Osteoblast (primary cell): ENCODE measurements at regions not wholly inside any gene's neighbourhood (a gene's known extent, or its start where the extent isn't known, plus 50 kb on each side); places are given as distances from the start of the nearest gene placed in this dataset.
"Not testable (repeated sequence)": the region's sequence is repeated elsewhere in the genome, so short reads cannot be mapped to it uniquely, and the experiment has no call there.

Source experiments
- DNase-seq: peaks from one replicate; pipeline ENCODE4 v3.0.0; 2011; ENCODE audit warnings: low spot score, mixed read lengths; ENCODE audit not compliant: insufficient read length; ENCODE audit errors: missing footprints
- H2AFZ ChIP-seq: 2 replicates; pipeline ENCODE4 v1.6.0; 2011; ENCODE audit warnings: mild to moderate bottlenecking, low read length
- H3K27ac ChIP-seq: 2 replicates; pipeline ENCODE4 v1.5.1; 2011; ENCODE audit warnings: mild to moderate bottlenecking, low read depth, low read length, moderate library complexity
- H3K27me3 ChIP-seq: 2 replicates; pipeline ENCODE4 v1.6.0; 2012; ENCODE audit warnings: mild to moderate bottlenecking, control low read depth, inconsistent platforms, low read length, moderate library complexity; ENCODE audit not compliant: insufficient read depth
- H3K36me3 ChIP-seq: 2 replicates; pipeline ENCODE4 v1.5.1; 2011; ENCODE audit warnings: mild to moderate bottlenecking, low read length, control low read depth, moderate library complexity; ENCODE audit not compliant: insufficient read depth
- H3K4me1 ChIP-seq: 2 replicates; pipeline ENCODE4 v1.5.1; 2011; ENCODE audit warnings: mild to moderate bottlenecking, low read length, control low read depth, moderate library complexity; ENCODE audit not compliant: insufficient read depth
- H3K4me2 ChIP-seq: 2 replicates; pipeline ENCODE4 v1.6.0; 2011; ENCODE audit warnings: mild to moderate bottlenecking, low read length; ENCODE audit not compliant: insufficient read depth
- H3K4me3 ChIP-seq: fragments of 200-600 bp; sonication (generic); 3 replicates; pipeline ENCODE4 v1.5.1; 2012; ENCODE audit warnings: mild to moderate bottlenecking, low read length, inconsistent platforms; ENCODE audit not compliant: insufficient read depth
- H3K79me2 ChIP-seq: 2 replicates; pipeline ENCODE4 v1.6.0; 2012; ENCODE audit warnings: mild to moderate bottlenecking, low read length, control low read depth, inconsistent platforms; ENCODE audit not compliant: insufficient read depth
- H3K9me3 ChIP-seq: 2 replicates; pipeline ENCODE4 v1.5.1; 2011; ENCODE audit warnings: low read depth, low read length, control low read depth
- H4K20me1 ChIP-seq: 2 replicates; pipeline ENCODE4 v1.6.0; 2012; ENCODE audit warnings: mild to moderate bottlenecking, low read length, control low read depth; ENCODE audit not compliant: insufficient read depth
- CTCF ChIP-seq: IDR thresholded peaks from 2 replicates; pipeline ENCODE4 v1.5.1; 2011; ENCODE audit warnings: mild to moderate bottlenecking, low read depth, low read length, moderate library complexity; ENCODE audit errors: extremely low read depth

- Histone ChIP-seq H4K20me1 (no peaks in the 10 kb centered on the region), H3K27ac (no peak overlapping the region), H3K4me1 (no peaks in the 10 kb centered on the region), H3K27me3 (no peaks in the 10 kb centered on the region), H3K4me2 (no peak overlapping the region), H3K9me3 (no peaks in the 10 kb centered on the region), H3K36me3 (no peaks in the 10 kb centered on the region), H3K4me3 (no peak overlapping the region), H3K79me2 (no peaks in the 10 kb centered on the region), H2AFZ (no peak overlapping the region)
- no peak for DNase-seq
- no peak for TF ChIP-seq CTCF
Observed at GRCh38 chr2:161488131-161488699, 72.1 kb downstream of the TBR1 start.

GRCh38 chr2:161488879-161489278 lies 72.8 kb downstream of the TBR1 start:
- Histone ChIP-seq H3K4me1 (no peaks in the 10 kb centered on the region), H3K79me2 (no peaks in the 10 kb centered on the region), H3K36me3 (no peaks in the 10 kb centered on the region), H2AFZ (no peak overlapping the region), H3K27me3 (no peaks in the 10 kb centered on the region), H3K4me2 (no peak overlapping the region), H3K27ac (no peak overlapping the region), H3K4me3 (no peak overlapping the region), H4K20me1 (no peaks in the 10 kb centered on the region), H3K9me3 (no peaks in the 10 kb centered on the region)
- DNase-seq: no peak
- TF ChIP-seq CTCF: no peak

GRCh38 chr2:161500892-161501610 lies 85.0 kb downstream of the TBR1 start:
- not testable (repeated sequence) for H4K20me1 ChIP-seq, H3K4me3 ChIP-seq, H3K79me2 ChIP-seq, H3K27ac ChIP-seq, H3K27me3 ChIP-seq, H3K4me1 ChIP-seq, DNase-seq, H3K9me3 ChIP-seq, H3K36me3 ChIP-seq
- Histone ChIP-seq H2AFZ (peak overlapping the region; percentile 3), H3K4me2 (peak overlapping the region; percentile 53)

- not testable (repeated sequence) for DNase-seq, H3K27ac ChIP-seq, H4K20me1 ChIP-seq, H3K4me3 ChIP-seq, H3K4me2 ChIP-seq, H3K9me3 ChIP-seq, H3K4me1 ChIP-seq, H3K27me3 ChIP-seq, H3K36me3 ChIP-seq, H3K79me2 ChIP-seq, H2AFZ ChIP-seq
Observed at GRCh38 chr2:161502279-161502678, 86.2 kb downstream of the TBR1 start.

GRCh38 chr2:161504628-161505289 lies 88.7 kb downstream of the TBR1 start:
- not testable (repeated sequence) for DNase-seq, H3K9me3 ChIP-seq, H3K4me2 ChIP-seq, H3K27me3 ChIP-seq, H2AFZ ChIP-seq, H3K79me2 ChIP-seq, H4K20me1 ChIP-seq, H3K36me3 ChIP-seq, H3K4me1 ChIP-seq, H3K4me3 ChIP-seq, H3K27ac ChIP-seq

GRCh38 chr2:161505466-161505865 lies 89.4 kb downstream of the TBR1 start:
- not testable (repeated sequence) for H3K4me3 ChIP-seq, H3K4me1 ChIP-seq, H3K27ac ChIP-seq, H3K4me2 ChIP-seq, H3K36me3 ChIP-seq, H3K9me3 ChIP-seq, H3K79me2 ChIP-seq, H3K27me3 ChIP-seq, H4K20me1 ChIP-seq, H2AFZ ChIP-seq, DNase-seq

- H2AFZ ChIP-seq: not testable (repeated sequence)
Observed at GRCh38 chr2:161513295-161514032, 97.4 kb downstream of the TBR1 start.

More at GRCh38 chr2:161513295-161514032, 97.4 kb downstream of the TBR1 start:
- H3K4me3 ChIP-seq, H3K4me1 ChIP-seq, H3K27me3 ChIP-seq, DNase-seq, H4K20me1 ChIP-seq, H3K4me2 ChIP-seq, H3K79me2 ChIP-seq, H3K27ac ChIP-seq, H3K36me3 ChIP-seq, H3K9me3 ChIP-seq: not testable (repeated sequence)
